DND-41 (cell line): ENCODE measurements at regions not wholly inside any gene's neighbourhood (a gene's known extent, or its start where the extent isn't known, plus 50 kb on each side); places are given as distances from the start of the nearest gene placed in this dataset.

Experiments used
- ATAC-seq: fragments of 200-7000 bp; cut with Tn5 transposase; 3 replicates; pipeline ENCODE4 v1.9.1; 2021; ENCODE audit warnings: low read depth; ENCODE audit not compliant: insufficient read depth
- DNase-seq: peaks from one replicate; pipeline ENCODE4 v3.0.0-alpha.2; 2020
- H2AFZ ChIP-seq: 2 replicates; pipeline ENCODE4 v1.6.0; 2012; ENCODE audit warnings: low read depth, low read length
- H3K27ac ChIP-seq: 2 replicates; pipeline ENCODE4 v1.5.1; 2012; ENCODE audit warnings: low read length, inconsistent platforms
- H3K27me3 ChIP-seq: fragments of 200-600 bp; sonication (generic); 2 replicates; pipeline ENCODE4 v1.6.0; 2012; ENCODE audit warnings: low read length, mild to moderate bottlenecking, inconsistent platforms; ENCODE audit not compliant: insufficient read depth, poor library complexity
- H3K36me3 ChIP-seq: 2 replicates; pipeline ENCODE4 v1.5.1; 2012; ENCODE audit warnings: low read length, inconsistent platforms; ENCODE audit not compliant: insufficient read depth
- H3K4me1 ChIP-seq: 2 replicates; pipeline ENCODE4 v1.5.1; 2012; ENCODE audit warnings: mild to moderate bottlenecking, low read length; ENCODE audit not compliant: insufficient read depth
- H3K4me2 ChIP-seq: 2 replicates; pipeline ENCODE4 v1.6.0; 2012; ENCODE audit warnings: mild to moderate bottlenecking, moderate library complexity, low read length, inconsistent platforms; ENCODE audit not compliant: insufficient read depth
- H3K4me3 ChIP-seq, 2 experiments: fragments of 200-600 bp in 1 of 2; shearing (Covaris generic) in 1 of 2; 2 replicates each; pipeline ENCODE4 v1.5.1; 2012 to 2016; ENCODE audit warnings: inconsistent platforms in 2 of 2, low read length in 2 of 2, mild to moderate bottlenecking in 2 of 2, low read depth in 1 of 2, moderate library complexity in 1 of 2
- H3K79me2 ChIP-seq: 2 replicates; pipeline ENCODE4 v1.6.0; 2012; ENCODE audit warnings: low read length, inconsistent platforms; ENCODE audit not compliant: insufficient read depth
- H3K9ac ChIP-seq: 2 replicates; pipeline ENCODE4 v1.6.0; 2012; ENCODE audit warnings: low read depth, mild to moderate bottlenecking, inconsistent platforms, low read length, moderate library complexity
- H3K9me3 ChIP-seq: 2 replicates; pipeline ENCODE4 v1.5.1; 2012; ENCODE audit warnings: low read length, moderate library complexity, mild to moderate bottlenecking, inconsistent platforms; ENCODE audit not compliant: insufficient read depth, severe bottlenecking
- H4K20me1 ChIP-seq: 2 replicates; pipeline ENCODE4 v1.6.0; 2012; ENCODE audit warnings: low read length; ENCODE audit not compliant: insufficient read depth
- EZH2 ChIP-seq: IDR thresholded peaks from 3 replicates; pipeline ENCODE4 v1.6.1; 2012; ENCODE audit warnings: borderline replicate concordance, low read depth, mild to moderate bottlenecking, moderate library complexity, low read length, inconsistent platforms; ENCODE audit not compliant: severe bottlenecking
- TF ChIP-seq, protein P1 (sequence below): IDR thresholded peaks from 2 replicates; pipeline ENCODE4 v1.5.1; 2012; ENCODE audit warnings: borderline replicate concordance, low read length, moderate library complexity, mild to moderate bottlenecking; ENCODE audit not compliant: poor library complexity, severe bottlenecking; ENCODE audit errors: extremely low read depth

DNA sequence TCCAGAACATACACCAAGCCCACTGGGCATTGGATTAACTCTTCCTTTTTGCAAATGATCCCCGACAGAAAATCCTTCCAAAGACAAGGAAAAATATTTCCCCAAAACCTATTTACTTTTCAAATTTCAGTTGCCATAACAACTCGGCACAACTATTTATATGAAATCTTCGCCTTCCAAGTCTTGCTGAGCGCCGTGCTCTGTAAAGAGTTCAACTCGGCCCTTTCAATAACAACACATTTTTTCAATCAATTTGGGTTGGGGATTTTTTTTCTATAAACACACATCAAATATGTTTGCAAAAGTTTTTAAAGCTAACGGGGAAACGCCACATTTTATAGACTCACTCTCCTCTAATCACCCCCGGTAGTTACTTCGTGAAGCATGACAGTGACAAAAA is 333.8 kb downstream of the MN1 start:
- no peak for TF ChIP-seq EZH2
- TF ChIP-seq, protein P1, sequence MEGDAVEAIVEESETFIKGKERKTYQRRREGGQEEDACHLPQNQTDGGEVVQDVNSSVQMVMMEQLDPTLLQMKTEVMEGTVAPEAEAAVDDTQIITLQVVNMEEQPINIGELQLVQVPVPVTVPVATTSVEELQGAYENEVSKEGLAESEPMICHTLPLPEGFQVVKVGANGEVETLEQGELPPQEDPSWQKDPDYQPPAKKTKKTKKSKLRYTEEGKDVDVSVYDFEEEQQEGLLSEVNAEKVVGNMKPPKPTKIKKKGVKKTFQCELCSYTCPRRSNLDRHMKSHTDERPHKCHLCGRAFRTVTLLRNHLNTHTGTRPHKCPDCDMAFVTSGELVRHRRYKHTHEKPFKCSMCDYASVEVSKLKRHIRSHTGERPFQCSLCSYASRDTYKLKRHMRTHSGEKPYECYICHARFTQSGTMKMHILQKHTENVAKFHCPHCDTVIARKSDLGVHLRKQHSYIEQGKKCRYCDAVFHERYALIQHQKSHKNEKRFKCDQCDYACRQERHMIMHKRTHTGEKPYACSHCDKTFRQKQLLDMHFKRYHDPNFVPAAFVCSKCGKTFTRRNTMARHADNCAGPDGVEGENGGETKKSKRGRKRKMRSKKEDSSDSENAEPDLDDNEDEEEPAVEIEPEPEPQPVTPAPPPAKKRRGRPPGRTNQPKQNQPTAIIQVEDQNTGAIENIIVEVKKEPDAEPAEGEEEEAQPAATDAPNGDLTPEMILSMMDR = no peak
- Histone ChIP-seq H4K20me1 (no peaks in the 10 kb centered on the region; the same call in 1 of the 2 replicates), H3K27ac (no peak overlapping the region), H3K4me3 (no peak overlapping the region), H2AFZ (no peak overlapping the region), H3K4me1 (no peaks in the 10 kb centered on the region), H3K36me3 (no peaks in the 10 kb centered on the region), H3K79me2 (no peaks in the 10 kb centered on the region), H3K9me3 (no peaks in the 10 kb centered on the region), H3K9ac (no peak overlapping the region), H3K4me2 (no peak overlapping the region), H3K27me3 (no peaks in the 10 kb centered on the region)
- ATAC-seq = no peak
- DNase-seq = no peak

DNA sequence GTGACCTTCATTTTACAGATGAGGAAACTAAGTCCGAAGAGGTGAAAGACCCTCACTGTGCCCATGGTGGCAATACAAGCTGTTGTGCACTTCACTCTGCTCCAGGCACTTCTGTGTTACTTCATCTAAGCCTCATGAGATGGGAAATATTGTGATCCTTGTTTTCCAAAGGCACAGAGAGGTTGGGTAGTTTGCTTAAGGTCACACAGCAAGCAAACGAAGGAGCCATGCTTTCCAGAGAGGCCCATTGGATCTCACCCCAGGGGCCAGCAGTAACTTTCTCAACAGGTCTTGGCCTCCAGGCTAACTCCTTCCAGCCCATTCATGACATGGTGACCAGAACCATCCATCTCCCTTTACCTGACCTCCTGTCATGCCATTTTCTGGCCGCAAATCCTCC is 332.8 kb downstream of the MN1 start:
- H3K36me3 ChIP-seq = no peaks in the 10 kb centered on the region
- no peaks in the 10 kb centered on the region for H3K79me2 ChIP-seq
- H3K4me3 ChIP-seq = no peak overlapping the region
- no peaks in the 10 kb centered on the region for H3K27me3 ChIP-seq
- no peak overlapping the region for H3K27ac ChIP-seq
- ATAC-seq (no peak), DNase-seq (no peak)
- no peaks in the 10 kb centered on the region for H3K9me3 ChIP-seq
- H2AFZ ChIP-seq = no peak overlapping the region
- no peak overlapping the region for H3K4me2 ChIP-seq
- TF ChIP-seq, protein P1 = no peak
- no peak overlapping the region for H3K9ac ChIP-seq
- H3K4me1 ChIP-seq = no peaks in the 10 kb centered on the region
- no peaks in the 10 kb centered on the region; the same call in 1 of the 2 replicates for H4K20me1 ChIP-seq

GRCh38 chr22:27470169-27470772 is 331.3 kb downstream of the MN1 start:
- no peaks in the 10 kb centered on the region for H3K4me1 ChIP-seq
- no peak for ATAC-seq
- H3K27ac ChIP-seq = no peak overlapping the region
- no peak for TF ChIP-seq EZH2
- TF ChIP-seq, protein P1 = no peak
- no peaks in the 10 kb centered on the region; the same call in 1 of the 2 replicates for H4K20me1 ChIP-seq
- H3K79me2 ChIP-seq = no peaks in the 10 kb centered on the region
- H3K36me3 ChIP-seq = no peaks in the 10 kb centered on the region
- peaks cover 2% of the 10 kb centered on the region for H3K27me3 ChIP-seq
- no peak overlapping the region for H3K4me3 ChIP-seq
- no peak overlapping the region for H3K4me2 ChIP-seq
- no peak for DNase-seq
- H3K9ac ChIP-seq = no peak overlapping the region
- H2AFZ ChIP-seq = no peak overlapping the region
- no peaks in the 10 kb centered on the region for H3K9me3 ChIP-seq

DNA sequence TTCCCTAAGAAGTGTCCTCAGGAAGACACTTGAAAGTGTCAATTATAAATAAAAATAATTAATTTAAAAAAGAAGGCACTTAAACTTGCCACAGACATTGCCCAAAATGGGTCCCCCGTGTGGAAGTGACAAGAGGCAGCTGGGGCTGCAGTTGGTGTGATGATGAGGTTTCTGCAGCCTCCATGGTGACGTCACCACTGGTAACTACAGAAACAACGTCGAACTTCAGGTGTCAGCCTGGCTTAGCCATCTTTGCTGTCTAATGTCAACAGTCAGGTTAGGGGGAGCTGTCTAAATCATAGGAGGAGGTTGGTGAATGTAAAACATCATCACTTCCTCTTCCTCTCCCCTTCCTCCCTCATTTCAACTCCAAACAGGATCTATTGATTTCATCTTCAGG is 328.6 kb downstream of the MN1 start:
- Histone ChIP-seq H3K4me3 (no peak overlapping the region), H3K4me2 (no peak overlapping the region), H3K79me2 (no peaks in the 10 kb centered on the region), H3K4me1 (no peaks in the 10 kb centered on the region), H3K27me3 (peaks cover 2% of the 10 kb centered on the region), H3K9ac (no peak overlapping the region), H3K27ac (no peak overlapping the region), H3K36me3 (no peaks in the 10 kb centered on the region), H4K20me1 (no peaks in the 10 kb centered on the region), H2AFZ (no peak overlapping the region), H3K9me3 (no peaks in the 10 kb centered on the region)
- DNase-seq (no peak), ATAC-seq (no peak)
- no peak for TF ChIP-seq EZH2
- TF ChIP-seq, protein P1 = no peak
